ENCODE measurements at regions not wholly inside any gene's neighbourhood (a gene's known extent, or its start where the extent isn't known, plus 50 kb on each side); places are given as distances from the start of the nearest gene placed in this dataset.

- Histone ChIP-seq H3K9me3 (no peaks in the 10 kb centered on the region), H3K27ac (no peak overlapping the region), H3K27me3 (no peaks in the 10 kb centered on the region), H3K4me3 (no peak overlapping the region), H3K36me3 (no peaks in the 10 kb centered on the region), H3K4me1 (no peaks in the 10 kb centered on the region)
- intact Hi-C loops (cut with DNase I): no loop called here
- TF ChIP-seq CTCF (IDR thresholded peaks at IDR 0.05): no peak
- no peak for DNase-seq (ENCODE audit: low spot score in 2 of 2)
These were observed 351.8 kb downstream of the OTOL1 start for GRCh38 chr3:161848376-161848775.

GRCh38 chr3:161851941-161852566, 355.4 kb downstream of the OTOL1 start:
- Histone ChIP-seq H3K4me1 (no peaks in the 10 kb centered on the region), H3K27ac (no peak overlapping the region), H3K27me3 (no peaks in the 10 kb centered on the region), H3K36me3 (no peaks in the 10 kb centered on the region), H3K9me3 (no peaks in the 10 kb centered on the region), H3K4me3 (no peak overlapping the region)
- TF ChIP-seq CTCF (IDR thresholded peaks at IDR 0.05): peak in 2 of 3 experiments; percentile 31 to 47
- no peak for DNase-seq (ENCODE audit: low spot score in 2 of 2)
- intact Hi-C loops (cut with DNase I): no loop called here

GRCh38 chr3:161852744-161853143, 356.1 kb downstream of the OTOL1 start:
- intact Hi-C loops (cut with DNase I): no loop called here
- no peak for TF ChIP-seq CTCF (IDR thresholded peaks at IDR 0.05)
- Histone ChIP-seq H3K36me3 (no peaks in the 10 kb centered on the region), H3K4me1 (no peaks in the 10 kb centered on the region), H3K4me3 (no peak overlapping the region), H3K9me3 (no peaks in the 10 kb centered on the region), H3K27me3 (no peaks in the 10 kb centered on the region), H3K27ac (no peak overlapping the region)
- no peak for DNase-seq (ENCODE audit: low spot score in 2 of 2)

- TF ChIP-seq CTCF (IDR thresholded peaks at IDR 0.05): no peak
- no peaks in the 10 kb centered on the region for H3K9me3 ChIP-seq
- no peak for DNase-seq (ENCODE audit: low spot score in 2 of 2)
- H3K4me3 ChIP-seq: no peak overlapping the region
- H3K4me1 ChIP-seq: no peaks in the 10 kb centered on the region
- H3K27me3 ChIP-seq: no peaks in the 10 kb centered on the region
- intact Hi-C loops (cut with DNase I): no loop called here
- H3K36me3 ChIP-seq: no peaks in the 10 kb centered on the region
- H3K27ac ChIP-seq: no peak overlapping the region
These were observed 357.7 kb downstream of the OTOL1 start for GRCh38 chr3:161854232-161854771.

- Histone ChIP-seq H3K27ac (no peak overlapping the region), H3K4me1 (no peaks in the 10 kb centered on the region), H3K4me3 (no peak overlapping the region), H3K36me3 (no peaks in the 10 kb centered on the region), H3K9me3 (no peaks in the 10 kb centered on the region), H3K27me3 (no peaks in the 10 kb centered on the region)
- TF ChIP-seq CTCF (IDR thresholded peaks at IDR 0.05): no peak
- no peak for DNase-seq (ENCODE audit: low spot score in 2 of 2)
- intact Hi-C loops (cut with DNase I): no loop called here
These were observed 362.4 kb downstream of the OTOL1 start for GRCh38 chr3:161859057-161859456.
